HCT116 (cell line): ENCODE measurements at regions not wholly inside any gene's neighbourhood (a gene's known extent, or its start where the extent isn't known, plus 50 kb on each side); places are given as distances from the start of the nearest gene placed in this dataset.

Experiments
- ATAC-seq: fragments of 200-7000 bp; cut with Tn5 transposase; 2 replicates; pipeline ENCODE4 v1.9.1; 2020; ENCODE audit warnings: mild to moderate bottlenecking, moderate library complexity
- BruUV-seq: library from RNA; stranded (reverse); fragments of 400-500 nt; replicated peaks from 2 replicates; lab custom pipeline; 2021; lab: Mats Ljungman, UMichigan
- CTCF ChIA-PET: fragments of 300-600 bp; sonication (Branson Sonifier 250); formaldehyde crosslinking; loops from one replicate; lab custom pipeline; 2021; ENCODE audit warnings: antibody characterized with exemption; lab: Charles Lee
- POLR2A ChIA-PET: fragments of 300-600, 350-600 bp; sonication (Branson Sonifier 250); formaldehyde crosslinking; loops from one replicate; lab custom pipeline; 2021; ENCODE audit warnings: antibody characterized with exemption; lab: Charles Lee
- RAD21 ChIA-PET, 2 experiments: fragments of 300-600 bp; sonication (Branson Sonifier 250); formaldehyde crosslinking; loops; one replicate each; lab custom pipeline; 2023; ENCODE audit warnings: low total read pairs in 2 of 2; ENCODE audit not compliant: uncharacterized antibody in 2 of 2, unreplicated experiment in 2 of 2, low non-redundant PET in 1 of 2; lab: Charles Lee
- DNase-seq: peaks from one replicate; pipeline ENCODE4 v3.0.0-alpha.2; 2010; ENCODE audit warnings: low read depth, low spot score
- H2AFZ ChIP-seq: fragments of 200-600 bp; shearing (Covaris generic), sonication (generic); 2 replicates; pipeline ENCODE4 v1.6.1; 2017; ENCODE audit warnings: low read depth, mixed run types, mixed read lengths, antibody characterized with exemption, low read length; ENCODE audit not compliant: poor library complexity, severe bottlenecking
- H3K27ac ChIP-seq: 2 replicates; pipeline ENCODE4 v1.5.1; 2012; ENCODE audit warnings: low read depth, low read length
- H3K27me3 ChIP-seq: fragments of 200-600 bp; sonication (generic); 2 replicates; pipeline ENCODE4 v1.6.1; 2016; ENCODE audit warnings: mixed run types, low read length, mixed read lengths; ENCODE audit not compliant: insufficient read depth
- H3K36me3 ChIP-seq, 2 experiments: fragments of 200-500 bp in 1 of 2; fragments of 200-600 bp in 1 of 2; sonication (Bioruptor generic) in 1 of 2; sonication (generic) in 1 of 2; 2 replicates each; pipeline versions ENCODE4 v1.5.1 to v1.6.1; 2014 to 2016; ENCODE audit warnings: low read length in 2 of 2, inconsistent platforms in 1 of 2, mixed read lengths in 1 of 2, mixed run types in 1 of 2; ENCODE audit not compliant: insufficient read depth in 2 of 2, control insufficient read depth in 1 of 2
- H3K4me1 ChIP-seq, 2 experiments: fragments of 200-600 bp in 1 of 2; sonication (generic) in 1 of 2; 2 replicates each; pipeline versions ENCODE4 v1.5.1 to v1.6.1; 2012 to 2017; ENCODE audit warnings: low read length in 2 of 2, inconsistent platforms in 1 of 2, mild to moderate bottlenecking in 1 of 2, mixed read lengths in 1 of 2, mixed run types in 1 of 2, moderate library complexity in 1 of 2; ENCODE audit not compliant: insufficient read depth in 2 of 2, control insufficient read depth in 1 of 2
- H3K4me2 ChIP-seq: fragments of 200-600 bp; sonication (generic); 2 replicates; pipeline ENCODE4 v1.6.1; 2017; ENCODE audit warnings: mixed run types, low read length, mixed read lengths
- H3K4me3 ChIP-seq, 2 experiments: fragments of 200-600 bp in 1 of 2; sonication (generic) in 1 of 2; replicated peaks in 1 of 2; 2 replicates each; pipeline ENCODE4 v1.5.1; 2011 to 2016; ENCODE audit warnings: low read length in 2 of 2, control low read depth in 1 of 2, low read depth in 1 of 2, mild to moderate bottlenecking in 1 of 2, mixed read lengths in 1 of 2, mixed run types in 1 of 2
- H3K79me2 ChIP-seq: fragments of 200-600 bp; sonication (generic); 2 replicates; pipeline ENCODE4 v1.6.1; 2017; ENCODE audit warnings: mild to moderate bottlenecking, mixed run types, low read length, moderate library complexity, mixed read lengths; ENCODE audit not compliant: insufficient read depth
- H3K9ac ChIP-seq: fragments of 200-600 bp; sonication (generic); 2 replicates; pipeline ENCODE4 v1.6.1; 2016; ENCODE audit warnings: low read length, mixed read lengths
- H3K9me2 ChIP-seq: fragments of 200-600 bp; sonication (generic), shearing (Covaris generic); 2 replicates; pipeline ENCODE4 v1.6.1; 2017; ENCODE audit warnings: mixed run types, mild to moderate bottlenecking, moderate library complexity; ENCODE audit not compliant: insufficient read depth
- H3K9me3 ChIP-seq, 2 experiments: fragments of 200-500 bp in 1 of 2; fragments of 200-600 bp in 1 of 2; sonication (Bioruptor generic) in 1 of 2; sonication (generic) in 1 of 2; 2 replicates each; pipeline ENCODE4 v1.6.1; 2014 to 2017; ENCODE audit warnings: low read length in 2 of 2, mixed read lengths in 2 of 2, inconsistent platforms in 1 of 2, low read depth in 1 of 2, mild to moderate bottlenecking in 1 of 2, mixed run types in 1 of 2, moderate library complexity in 1 of 2; ENCODE audit not compliant: control insufficient read depth in 1 of 2, insufficient read depth in 1 of 2
- H4K20me1 ChIP-seq: fragments of 200-600 bp; sonication (generic), shearing (Covaris generic); 2 replicates; pipeline ENCODE4 v1.6.1; 2017; ENCODE audit warnings: mixed run types, mild to moderate bottlenecking, moderate library complexity; ENCODE audit not compliant: insufficient read depth
- CBX3 ChIP-seq: IDR thresholded peaks from 2 replicates; pipeline ENCODE4 v1.6.1; 2012; ENCODE audit warnings: low read depth
- CEBPB ChIP-seq: IDR thresholded peaks from 2 replicates; pipeline ENCODE4 v1.6.1; 2012; ENCODE audit warnings: low read depth
- EGR1 ChIP-seq: IDR thresholded peaks from 2 replicates; pipeline ENCODE4 v1.6.1; 2012; ENCODE audit warnings: low read depth
- EZH2 ChIP-seq: fragments of 200-600 bp; sonication (generic); IDR thresholded peaks from 2 replicates; pipeline ENCODE4 v1.6.1; 2017; ENCODE audit warnings: antibody characterized with exemption, mixed run types
- FOSL1 ChIP-seq: IDR thresholded peaks from 2 replicates; pipeline ENCODE4 v1.6.1; 2012; ENCODE audit warnings: low read depth
- JUND ChIP-seq: IDR thresholded peaks from 2 replicates; pipeline ENCODE4 v1.6.1; 2012
- POLR2AphosphoS5 ChIP-seq: IDR thresholded peaks from 2 replicates; pipeline ENCODE4 v1.6.1; 2011; ENCODE audit warnings: mild to moderate bottlenecking, low read depth, low read length, moderate library complexity
- RAD21 ChIP-seq: IDR thresholded peaks from 2 replicates; pipeline ENCODE4 v1.6.1; 2012; ENCODE audit warnings: low read depth, mild to moderate bottlenecking
- SP1 ChIP-seq: IDR thresholded peaks from 2 replicates; pipeline ENCODE4 v1.6.1; 2012; ENCODE audit warnings: low read depth
- SRF ChIP-seq: IDR thresholded peaks from 2 replicates; pipeline ENCODE4 v1.6.1; 2012; ENCODE audit warnings: low read depth
- YY1 ChIP-seq: IDR thresholded peaks from 2 replicates; pipeline ENCODE4 v1.6.1; 2011; ENCODE audit warnings: low read length, low read depth, moderate library complexity, mild to moderate bottlenecking; ENCODE audit not compliant: insufficient replicate concordance; ENCODE audit errors: extremely low read depth
- intact Hi-C: fragments of 100-400 bp; cut with micrococcal nuclease; formaldehyde crosslinking; loops from 2 replicates; pipeline ENCODE4 v1.10.0; 2022
- TF ChIP-seq, protein P1 (sequence below): IDR thresholded peaks from 2 replicates; pipeline ENCODE4 v1.6.1; 2012
- TF ChIP-seq, protein P2 (sequence below): IDR thresholded peaks from 2 replicates; pipeline ENCODE4 v1.6.1; 2012
- TF ChIP-seq, protein P3 (sequence below): IDR thresholded peaks from 2 replicates; pipeline ENCODE4 v1.6.1; 2011; ENCODE audit warnings: mild to moderate bottlenecking, low read length, moderate library complexity; ENCODE audit not compliant: insufficient replicate concordance; ENCODE audit errors: extremely low read depth

DNA sequence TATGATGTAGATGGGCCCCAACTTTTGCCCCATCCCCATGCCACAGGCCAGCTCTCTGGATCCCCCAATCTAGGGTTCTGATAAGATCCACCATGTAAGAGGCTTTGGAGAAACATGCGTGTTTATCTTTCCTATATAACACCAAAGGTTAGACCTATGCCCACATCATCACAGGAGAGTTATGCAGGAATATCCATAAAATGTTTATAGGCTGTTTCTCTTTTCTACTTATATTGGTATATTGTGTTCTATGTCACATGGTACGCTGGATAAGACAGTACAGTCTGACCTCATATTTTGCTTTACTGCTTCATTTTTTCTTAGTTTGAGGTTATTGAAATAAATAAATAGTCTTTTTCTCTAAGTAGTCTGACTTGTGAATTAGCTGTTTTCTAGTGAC lies 1013.9 kb upstream of the GYPC start:
- RAD21 ChIA-PET: no interaction called here
- ATAC-seq (no peak), DNase-seq (no peak)
- Histone ChIP-seq H3K4me1 (no peaks in the 10 kb centered on the region), H3K9ac (no peak overlapping the region), H3K79me2 (no peaks in the 10 kb centered on the region), H3K9me2 (no peaks in the 10 kb centered on the region), H3K27ac (no peak overlapping the region), H4K20me1 (no peaks in the 10 kb centered on the region), H3K27me3 (no peaks in the 10 kb centered on the region), H3K36me3 (no peaks in the 10 kb centered on the region), H3K4me3 (no peak overlapping the region), H3K4me2 (no peak overlapping the region), H2AFZ (no peak overlapping the region), H3K9me3 (peaks cover 7 to 19% of the 10 kb centered on the region in 2 experiments; a peak in 2 of 4 replicates)
- POLR2A ChIA-PET: no interaction called here
- CTCF ChIA-PET: no interaction called here
- intact Hi-C loops: no loop called here
- TF ChIP-seq EGR1 (no peak), JUND (no peak), SP1 (no peak), RAD21 (no peak)
- TF ChIP-seq, protein P1, sequence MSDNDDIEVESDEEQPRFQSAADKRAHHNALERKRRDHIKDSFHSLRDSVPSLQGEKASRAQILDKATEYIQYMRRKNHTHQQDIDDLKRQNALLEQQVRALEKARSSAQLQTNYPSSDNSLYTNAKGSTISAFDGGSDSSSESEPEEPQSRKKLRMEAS: no peak
- TF ChIP-seq, protein P2, sequence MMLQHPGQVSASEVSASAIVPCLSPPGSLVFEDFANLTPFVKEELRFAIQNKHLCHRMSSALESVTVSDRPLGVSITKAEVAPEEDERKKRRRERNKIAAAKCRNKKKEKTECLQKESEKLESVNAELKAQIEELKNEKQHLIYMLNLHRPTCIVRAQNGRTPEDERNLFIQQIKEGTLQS: no peak
- no TSS peak for BruUV-seq

DNA sequence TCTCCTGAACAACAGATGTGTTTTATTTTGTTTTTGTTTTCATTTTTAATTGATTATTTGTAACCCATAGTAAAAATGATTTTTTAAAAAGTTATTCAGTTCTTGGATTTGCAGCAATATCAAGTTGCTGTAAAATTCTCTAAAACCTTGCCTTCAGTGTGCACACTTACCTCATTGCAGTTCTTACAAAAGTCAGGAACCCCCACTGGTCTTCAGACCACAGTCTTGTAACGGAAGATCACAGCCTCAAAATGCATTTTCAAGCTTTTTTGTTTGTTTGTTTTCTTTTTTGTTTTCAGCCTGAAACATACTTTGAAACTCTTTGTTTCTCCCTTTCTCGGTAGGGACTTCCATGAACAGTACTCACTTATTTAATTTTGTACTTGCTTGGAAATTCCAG lies 1012.8 kb upstream of the GYPC start:
- CTCF ChIA-PET: no interaction called here

More for the DNA sequence above, 1012.8 kb upstream of the GYPC start:
- Histone ChIP-seq H3K4me3 (no peak overlapping the region), H3K36me3 (no peaks in the 10 kb centered on the region), H3K79me2 (no peaks in the 10 kb centered on the region), H3K27ac (no peak overlapping the region), H3K9me2 (no peaks in the 10 kb centered on the region), H3K4me1 (no peaks in the 10 kb centered on the region), H3K9me3 (peaks cover 7 to 19% of the 10 kb centered on the region in 2 experiments; a peak in 2 of 4 replicates), H3K4me2 (no peak overlapping the region), H4K20me1 (no peaks in the 10 kb centered on the region), H2AFZ (no peak overlapping the region), H3K27me3 (no peaks in the 10 kb centered on the region), H3K9ac (no peak overlapping the region)
- BruUV-seq: no TSS peak
- POLR2A ChIA-PET: no interaction called here
- intact Hi-C loops: no loop called here
- RAD21 ChIA-PET: no interaction called here
- no peak for DNase-seq
- no peak for ATAC-seq
- TF ChIP-seq EZH2: no peak
- TF ChIP-seq, protein P3, sequence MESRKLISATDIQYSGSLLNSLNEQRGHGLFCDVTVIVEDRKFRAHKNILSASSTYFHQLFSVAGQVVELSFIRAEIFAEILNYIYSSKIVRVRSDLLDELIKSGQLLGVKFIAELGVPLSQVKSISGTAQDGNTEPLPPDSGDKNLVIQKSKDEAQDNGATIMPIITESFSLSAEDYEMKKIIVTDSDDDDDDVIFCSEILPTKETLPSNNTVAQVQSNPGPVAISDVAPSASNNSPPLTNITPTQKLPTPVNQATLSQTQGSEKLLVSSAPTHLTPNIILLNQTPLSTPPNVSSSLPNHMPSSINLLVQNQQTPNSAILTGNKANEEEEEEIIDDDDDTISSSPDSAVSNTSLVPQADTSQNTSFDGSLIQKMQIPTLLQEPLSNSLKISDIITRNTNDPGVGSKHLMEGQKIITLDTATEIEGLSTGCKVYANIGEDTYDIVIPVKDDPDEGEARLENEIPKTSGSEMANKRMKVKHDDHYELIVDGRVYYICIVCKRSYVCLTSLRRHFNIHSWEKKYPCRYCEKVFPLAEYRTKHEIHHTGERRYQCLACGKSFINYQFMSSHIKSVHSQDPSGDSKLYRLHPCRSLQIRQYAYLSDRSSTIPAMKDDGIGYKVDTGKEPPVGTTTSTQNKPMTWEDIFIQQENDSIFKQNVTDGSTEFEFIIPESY: no peak
- no peak for TF ChIP-seq POLR2AphosphoS5
- TF ChIP-seq CBX3: no peak
- TF ChIP-seq, protein P1: no peak
- no peak for TF ChIP-seq JUND
- TF ChIP-seq, protein P2: no peak
- no peak for TF ChIP-seq FOSL1
- TF ChIP-seq SP1: no peak
- TF ChIP-seq EGR1: no peak
- no peak for TF ChIP-seq YY1
- no peak for TF ChIP-seq SRF
- TF ChIP-seq CEBPB: no peak
- TF ChIP-seq, all 23 proteins: peak for 0
